DMS 273 treated with DMSO at 0.1 percent for 48 hours (cell line): ENCODE measurements at regions not wholly inside any gene's neighbourhood (a gene's known extent, or its start where the extent isn't known, plus 50 kb on each side); places are given as distances from the start of the nearest gene placed in this dataset.

Source experiments
- DNase-seq: peaks from one replicate; lab custom pipeline; 2025; lab: John Stamatoyannopoulos, UW

DNA sequence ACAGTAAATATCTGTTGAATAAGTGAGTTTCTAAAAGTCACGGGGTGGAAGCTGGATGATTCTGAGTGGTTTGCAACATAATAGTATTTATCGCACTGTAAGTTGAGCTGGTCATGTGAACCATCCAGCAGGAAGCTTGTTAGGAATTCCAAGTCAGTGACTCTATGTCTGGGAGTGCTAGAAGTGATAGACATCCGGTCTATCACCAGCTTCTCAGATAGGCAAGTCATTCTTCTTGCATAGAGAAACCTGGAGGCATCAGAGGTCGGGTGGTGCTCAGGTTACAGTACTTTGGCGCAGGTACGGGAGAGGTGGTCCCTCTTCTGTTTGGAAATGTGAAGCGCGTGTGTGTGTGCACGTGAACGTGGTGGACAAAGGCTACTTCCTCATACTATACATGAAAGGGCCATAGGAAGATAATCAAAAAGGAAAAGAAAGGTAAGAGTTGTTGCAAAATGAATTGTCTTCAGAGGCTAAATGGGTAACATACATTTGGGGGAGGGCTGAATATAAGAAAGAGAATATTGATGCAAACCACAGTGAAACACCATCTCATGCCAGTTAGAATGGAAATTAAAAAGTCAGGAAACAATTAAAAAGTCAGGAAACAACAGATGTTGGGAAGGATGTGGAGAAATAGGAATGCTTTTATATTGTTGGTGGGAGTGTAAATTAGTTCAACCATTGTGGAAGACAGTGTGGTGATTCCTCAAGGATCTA is 299.3 kb upstream of the ZFP64 start:
- DNase-seq, result no peak

DNA sequence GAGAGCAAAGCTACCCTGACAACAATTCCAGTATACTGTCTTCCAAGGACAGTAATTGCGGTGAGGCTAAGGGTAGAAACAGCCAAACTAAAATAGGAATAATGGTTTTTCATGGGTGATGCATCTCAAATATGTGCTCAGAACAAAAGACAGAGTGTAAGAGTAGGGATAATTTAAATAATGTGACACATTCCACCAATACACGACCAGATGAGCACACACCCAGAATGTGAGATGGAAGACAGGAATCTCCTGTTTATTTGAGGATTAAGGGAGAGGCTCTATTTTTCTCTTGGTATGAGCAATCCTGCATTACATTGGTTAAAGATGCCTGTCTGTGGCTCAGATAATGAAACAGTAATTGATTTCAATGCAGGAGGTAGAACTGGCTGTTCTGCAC is 292.9 kb upstream of the ZFP64 start:
- no peak for DNase-seq

DNA sequence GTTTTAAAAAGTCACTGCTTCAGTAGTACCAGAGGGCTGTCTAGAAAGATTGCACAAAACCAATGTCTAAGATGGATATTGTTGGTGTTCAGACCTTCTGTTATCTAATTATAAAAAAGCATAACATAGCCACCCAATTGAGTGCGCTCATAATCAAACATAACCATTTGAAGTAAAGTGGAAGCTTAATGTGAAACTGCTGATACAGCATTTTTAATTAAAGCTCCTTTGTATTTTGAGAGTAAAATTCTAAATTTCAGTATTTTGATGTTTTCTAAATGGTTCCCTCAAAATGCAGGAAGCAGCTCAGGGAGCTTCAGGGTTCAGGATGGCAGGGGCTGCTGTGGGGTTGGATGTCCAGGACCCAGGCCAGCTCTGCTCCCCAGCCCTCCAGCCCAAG is 291.8 kb upstream of the ZFP64 start:
- no peak for DNase-seq

DNA sequence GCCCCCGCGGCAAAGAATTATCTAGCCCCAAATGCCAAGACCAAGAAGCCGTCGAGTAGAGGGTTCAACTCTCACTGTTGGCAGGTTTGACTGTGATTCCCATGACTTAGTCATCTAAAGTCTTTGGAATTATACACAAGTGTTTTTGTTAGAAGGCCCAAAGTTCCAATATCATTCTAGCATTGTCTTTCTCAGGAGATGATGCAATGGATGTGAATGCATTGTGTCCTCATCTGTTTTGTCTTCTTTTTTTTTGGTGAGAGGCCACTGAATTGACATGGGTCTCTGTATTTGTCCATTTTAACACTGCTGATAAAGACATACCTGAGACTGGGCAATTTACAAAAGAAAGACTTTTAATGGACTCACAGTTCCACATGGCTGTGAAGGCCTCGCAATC is 290.5 kb upstream of the ZFP64 start:
- DNase-seq, result no peak

DNA sequence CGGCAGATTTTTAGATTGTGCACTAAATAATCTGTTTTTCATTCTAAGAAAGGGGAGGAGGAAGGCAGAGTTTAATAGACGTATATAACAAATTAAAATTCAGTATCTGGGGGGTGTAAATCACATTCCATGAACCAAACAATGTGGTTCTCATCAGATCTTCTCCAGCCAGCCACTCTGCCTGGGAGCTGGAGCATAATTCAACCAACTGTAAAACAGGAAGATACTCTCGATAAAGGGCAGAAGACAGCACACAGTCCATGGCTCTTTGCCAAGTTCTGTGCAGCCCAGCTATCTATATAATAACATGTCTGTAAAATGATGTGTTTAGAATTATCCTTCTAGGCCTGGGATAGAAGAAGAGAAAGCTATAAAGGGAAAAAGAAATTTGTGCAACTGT is 289.9 kb upstream of the ZFP64 start:
- no peak for DNase-seq

DNA sequence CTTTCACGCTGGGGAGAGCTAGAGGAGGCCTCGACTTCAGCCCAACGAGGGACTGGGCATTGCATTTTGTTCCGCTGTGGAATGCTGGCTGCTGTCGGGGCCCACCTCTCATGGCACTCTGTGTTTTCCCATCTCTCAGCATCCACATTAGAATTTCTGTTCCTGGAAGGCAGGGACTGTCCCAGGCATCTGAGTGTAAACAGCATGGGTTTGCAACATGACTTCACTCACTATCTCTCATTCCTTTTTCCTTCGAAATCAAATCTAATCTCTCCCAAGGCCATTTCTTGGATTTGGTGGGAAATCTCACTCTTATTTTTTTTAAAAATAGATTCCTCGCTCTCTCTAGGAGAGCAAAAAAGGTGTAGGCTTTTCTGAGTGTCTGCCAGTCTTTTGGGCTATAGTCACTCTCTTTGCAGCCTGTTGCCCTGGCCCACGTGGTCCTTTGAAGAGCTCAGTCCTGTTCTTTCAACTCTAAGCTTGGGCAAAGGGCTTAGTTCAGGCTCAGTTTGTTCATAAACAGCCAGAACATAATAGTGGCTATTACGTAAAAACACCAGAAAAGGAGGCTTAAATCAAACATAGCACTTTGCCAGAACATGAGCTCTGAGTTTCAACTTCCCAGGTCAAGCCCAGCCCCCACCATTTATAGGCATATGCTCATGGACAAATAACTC is 284.6 kb upstream of the ZFP64 start:
- DNase-seq, result no peak

DNA sequence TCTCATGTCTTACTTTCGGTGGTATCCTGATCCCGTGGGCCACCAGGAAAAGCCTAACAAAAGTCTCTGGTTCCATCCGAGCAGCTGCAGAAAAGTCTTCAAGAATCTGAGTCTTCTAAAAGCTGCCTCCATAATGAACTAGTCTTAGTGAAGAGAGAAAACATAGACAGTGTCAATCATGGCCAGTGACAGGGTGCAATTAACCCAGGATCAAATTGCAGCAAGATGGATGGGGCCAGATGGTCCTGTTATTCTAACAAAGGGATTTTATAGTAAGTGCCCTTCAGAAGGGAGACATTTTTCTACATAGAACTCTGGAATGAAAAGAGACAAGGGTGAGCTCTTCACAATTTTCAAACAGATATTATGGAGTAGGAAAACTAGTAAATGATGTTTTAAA is 281.6 kb upstream of the ZFP64 start:
- peak; percentile 36 for DNase-seq

DNA sequence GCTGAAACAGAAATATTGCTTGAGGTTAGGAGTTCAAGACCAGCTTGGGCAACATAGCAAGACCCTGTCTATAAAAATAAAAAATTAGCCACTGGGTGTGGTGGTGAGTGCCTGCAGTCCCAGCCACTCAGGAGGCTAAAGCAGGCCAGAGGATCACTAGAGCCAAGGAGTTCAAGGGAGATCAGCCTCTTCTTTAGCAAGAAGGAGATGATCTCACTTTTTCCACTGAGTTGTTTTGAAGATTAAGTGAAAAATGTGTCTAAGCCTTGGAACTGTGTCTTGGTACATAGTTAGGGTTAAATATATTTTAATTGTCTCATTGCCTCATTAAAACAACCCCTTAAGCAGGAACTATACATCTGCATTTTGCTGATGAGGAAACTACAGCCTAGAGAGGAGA is 279.0 kb upstream of the ZFP64 start:
- no peak for DNase-seq

DNA sequence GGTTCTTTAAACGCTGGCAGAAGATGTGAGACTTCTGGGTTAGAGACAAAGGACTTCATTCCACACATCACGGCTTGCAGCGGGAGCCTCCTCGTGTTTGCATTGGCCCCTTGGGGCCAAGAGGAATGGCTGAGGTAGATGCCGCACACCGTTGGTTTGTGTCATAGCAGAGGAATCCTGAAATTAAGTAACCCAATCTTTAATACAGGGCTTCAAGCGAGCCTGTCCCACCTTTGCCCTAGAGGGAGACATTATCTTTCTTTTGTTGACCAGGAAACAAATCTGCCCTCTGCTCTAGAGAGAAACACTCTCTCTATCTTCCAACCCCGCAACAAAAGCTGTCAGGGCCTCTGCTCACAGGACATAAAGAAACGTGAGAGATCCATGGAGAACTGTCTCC is 277.5 kb upstream of the ZFP64 start:
- DNase-seq, result no peak

DNA sequence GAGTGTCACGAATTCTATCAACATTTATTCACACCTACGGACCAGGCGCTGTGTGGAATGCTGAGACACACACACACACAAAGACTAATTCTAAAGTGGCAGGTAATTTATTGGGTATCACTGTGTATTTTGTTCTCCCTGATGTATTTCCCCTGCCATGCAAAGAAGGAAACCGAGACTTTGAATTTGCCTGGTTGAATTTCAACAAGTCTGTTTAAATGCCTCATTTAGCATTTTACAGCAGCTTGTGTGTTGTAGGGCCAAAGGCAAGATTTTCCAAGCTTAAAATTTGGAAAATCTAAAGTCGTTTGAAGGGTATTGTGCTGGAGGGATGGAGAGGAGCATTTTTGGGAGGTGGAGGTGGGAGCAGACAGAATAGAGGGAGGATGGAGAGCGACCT is 274.4 kb upstream of the ZFP64 start:
- no peak for DNase-seq

DNA sequence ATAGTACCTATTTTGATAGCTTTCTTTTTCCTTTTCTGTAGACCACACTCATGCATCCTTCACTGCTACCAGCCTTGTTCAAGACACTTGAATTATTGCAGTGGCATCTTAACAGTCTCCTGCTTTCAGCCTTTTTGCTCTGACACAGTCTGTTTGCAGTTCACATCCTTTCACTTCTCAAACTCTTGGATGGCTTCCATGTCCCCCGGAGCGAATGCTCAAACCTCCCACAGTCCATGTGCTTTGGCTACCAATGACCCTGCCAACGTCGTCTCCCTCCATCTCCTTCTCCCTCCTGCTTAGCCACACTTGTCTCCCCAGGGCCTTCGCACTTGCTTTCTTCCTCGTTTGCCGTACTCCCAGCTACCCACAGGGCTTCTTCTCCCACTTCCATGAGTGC is 270.0 kb upstream of the ZFP64 start:
- no peak for DNase-seq

DNA sequence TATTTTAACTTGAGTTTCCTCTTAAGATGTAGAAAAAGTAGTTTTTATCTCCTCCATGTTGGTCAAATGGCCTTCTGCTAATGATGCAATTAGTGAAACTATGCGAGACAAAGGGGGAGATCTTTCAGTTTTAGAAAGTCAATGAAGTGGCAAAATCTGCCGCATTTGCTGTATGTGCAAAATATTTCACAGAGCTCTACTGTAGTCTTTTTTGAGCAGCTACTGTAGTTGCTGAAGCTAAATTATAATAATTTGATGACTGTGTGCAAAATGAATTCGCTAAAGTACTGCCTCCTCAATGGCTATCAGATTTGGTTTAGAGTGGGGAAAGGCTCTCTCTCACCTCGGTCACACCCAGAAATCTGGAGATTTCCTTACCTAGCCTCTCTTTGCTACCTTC is 267.6 kb upstream of the ZFP64 start:
- no peak for DNase-seq

DNA sequence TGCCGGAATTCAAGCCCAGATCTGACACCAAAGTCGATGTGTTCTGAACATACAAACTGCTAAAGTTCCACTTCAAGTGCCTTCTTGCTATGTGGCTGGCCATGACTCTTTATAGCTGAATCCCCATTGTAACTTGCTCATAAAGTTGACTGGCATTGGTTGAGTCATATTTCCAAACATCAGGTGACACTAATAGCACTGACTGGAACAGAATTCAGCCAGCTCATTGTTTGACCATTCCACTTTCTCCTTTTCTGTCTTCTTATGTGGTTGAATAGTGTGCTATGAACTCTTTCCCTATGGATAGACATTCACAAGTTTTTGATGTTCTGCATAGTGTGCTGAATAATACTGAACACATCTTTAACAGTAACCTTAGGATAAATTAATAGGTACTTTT is 266.2 kb upstream of the ZFP64 start:
- no peak for DNase-seq

DNA sequence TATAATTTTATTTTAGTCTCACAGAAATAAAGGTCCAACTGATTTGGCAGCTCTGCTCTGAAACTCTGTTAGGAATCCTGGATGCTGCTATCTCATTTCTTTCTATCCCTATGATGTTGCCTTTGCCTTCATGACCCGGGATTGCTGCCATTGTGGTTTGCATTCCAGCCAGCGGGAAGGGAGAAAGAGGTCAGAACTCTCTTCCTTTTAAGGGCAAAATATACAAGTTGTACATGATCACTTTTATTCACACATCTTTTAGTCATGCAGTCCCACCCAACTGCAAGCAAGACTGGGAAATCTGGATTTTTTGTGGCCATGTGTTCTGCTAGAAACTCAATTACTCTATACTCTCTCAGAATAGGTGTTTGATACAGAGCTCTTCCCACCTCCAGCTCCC is 263.1 kb upstream of the ZFP64 start:
- DNase-seq, result no peak

DNA sequence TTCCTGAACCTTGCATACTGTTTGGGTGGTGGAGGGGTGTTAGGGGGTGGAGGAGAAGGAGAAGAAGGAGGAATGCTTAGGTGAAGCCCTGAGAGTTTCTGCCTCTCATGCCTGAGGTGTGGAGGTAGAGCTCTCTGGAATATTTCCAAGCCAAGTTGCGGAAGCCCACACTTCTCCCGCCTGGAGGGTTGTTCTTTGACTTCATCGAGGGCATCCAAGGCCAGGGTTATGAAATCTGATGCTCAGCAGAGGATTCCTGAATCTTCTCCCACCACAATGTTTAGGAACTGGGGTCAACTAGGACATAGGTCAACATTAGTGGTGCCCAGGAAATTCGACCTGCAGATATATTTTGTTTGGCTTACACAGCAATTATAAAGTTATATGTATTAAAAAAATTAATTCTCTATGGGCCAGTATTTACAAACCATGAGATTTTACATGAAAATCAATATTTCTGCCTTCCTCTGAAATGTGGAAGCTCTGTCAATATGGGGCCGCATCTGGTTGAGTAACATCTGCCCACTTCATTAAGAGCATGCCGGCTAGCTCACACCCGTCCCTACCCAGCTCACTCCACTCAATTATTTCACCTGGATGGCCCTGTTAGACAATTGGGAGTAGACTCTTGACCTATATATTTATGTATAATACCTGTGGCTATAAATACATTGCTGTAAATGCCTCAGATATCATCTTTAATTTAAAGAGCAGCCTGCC is 257.1 kb upstream of the ZFP64 start:
- DNase-seq, result no peak

DNA sequence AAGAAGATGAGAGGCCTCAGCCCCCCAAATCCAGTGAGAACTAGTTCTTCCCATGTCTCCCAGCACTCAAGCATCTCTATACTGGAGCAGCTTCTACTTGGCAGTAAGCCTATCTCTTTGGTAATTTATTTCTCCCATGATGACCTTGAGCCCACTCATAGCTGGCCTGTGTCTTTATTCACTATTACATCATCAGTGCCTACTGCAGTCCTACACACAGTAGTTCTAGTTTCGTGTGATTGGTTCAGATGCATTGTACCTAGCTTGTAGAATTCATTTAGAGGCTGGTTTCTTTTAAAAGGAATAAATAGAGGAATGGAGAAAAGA is 255.6 kb upstream of the ZFP64 start:
- no peak for DNase-seq

DNA sequence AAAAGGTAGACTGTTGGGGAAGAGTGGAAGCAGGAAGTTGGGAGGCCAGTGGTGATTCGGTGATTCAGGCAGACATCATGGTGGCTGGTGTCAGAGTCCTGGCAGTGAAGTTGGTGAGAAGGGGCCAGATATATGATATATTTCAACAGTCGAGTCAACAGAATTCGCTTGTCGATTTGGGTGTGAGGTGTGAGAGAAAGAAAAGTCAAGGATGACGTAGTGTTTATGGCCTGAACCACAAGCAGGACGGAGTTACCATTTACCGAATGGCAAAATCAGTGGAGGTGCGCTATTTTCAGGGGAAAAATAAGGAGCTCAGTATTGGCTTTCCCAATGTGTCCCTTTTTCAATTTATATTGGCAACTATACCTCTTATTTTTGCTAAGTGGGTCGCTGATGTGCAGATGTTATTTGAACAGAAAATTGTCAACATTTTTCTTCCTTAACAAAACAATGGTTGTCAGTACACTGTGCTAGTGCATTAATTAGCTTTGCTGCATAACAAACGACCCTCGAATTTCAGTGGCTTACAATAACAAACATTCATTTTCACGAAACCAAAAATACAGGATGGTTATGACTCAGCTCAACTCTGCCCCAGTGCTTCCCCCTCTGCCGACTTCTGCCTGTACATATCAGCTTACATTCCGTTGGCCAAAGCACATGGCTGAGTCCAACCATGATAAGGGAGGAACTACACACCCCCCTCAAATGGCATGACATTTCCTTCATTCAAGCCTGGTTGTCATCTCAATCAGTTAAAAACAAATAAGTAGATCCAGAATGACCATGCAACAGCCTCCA is 255.0 kb upstream of the ZFP64 start:
- DNase-seq, result no peak

DNA sequence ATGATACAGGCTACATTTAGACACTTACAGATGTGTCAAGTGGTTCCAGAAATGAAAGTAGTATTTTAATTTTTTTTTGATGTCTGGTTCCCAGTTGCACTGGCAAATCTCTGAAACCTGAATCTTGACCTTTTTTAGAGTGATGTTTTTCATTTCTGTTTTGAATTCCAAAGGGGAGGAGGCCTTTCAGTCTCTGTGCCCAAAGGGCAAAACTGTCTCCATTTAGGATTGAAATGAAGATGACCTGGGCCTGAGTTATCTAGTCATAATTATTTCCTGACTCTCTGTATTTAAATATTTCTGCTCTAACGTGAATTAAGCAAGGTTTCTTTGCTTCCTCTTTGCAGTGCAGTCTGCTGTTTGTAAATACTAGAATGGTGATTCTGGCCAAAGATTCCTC is 252.9 kb upstream of the ZFP64 start:
- DNase-seq, result no peak

DNA sequence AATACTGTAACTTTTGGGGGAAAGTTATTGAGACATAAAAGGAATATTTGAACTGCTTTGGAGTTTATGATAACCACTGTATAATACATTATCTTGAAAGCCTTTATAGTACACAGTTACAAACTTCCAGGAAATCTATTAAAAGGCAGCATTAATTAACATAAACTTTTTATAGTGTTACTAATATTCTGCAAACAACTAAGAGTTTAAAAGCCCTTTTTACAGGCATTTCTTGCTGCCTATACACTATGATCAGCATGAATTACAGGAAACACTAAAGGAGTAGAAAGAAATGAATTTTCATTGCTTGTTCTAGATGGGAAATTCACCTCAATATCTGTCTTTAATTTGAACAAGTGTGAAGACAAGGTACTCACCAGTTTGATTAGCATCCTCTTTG is 252.3 kb upstream of the ZFP64 start:
- no peak for DNase-seq

DNA sequence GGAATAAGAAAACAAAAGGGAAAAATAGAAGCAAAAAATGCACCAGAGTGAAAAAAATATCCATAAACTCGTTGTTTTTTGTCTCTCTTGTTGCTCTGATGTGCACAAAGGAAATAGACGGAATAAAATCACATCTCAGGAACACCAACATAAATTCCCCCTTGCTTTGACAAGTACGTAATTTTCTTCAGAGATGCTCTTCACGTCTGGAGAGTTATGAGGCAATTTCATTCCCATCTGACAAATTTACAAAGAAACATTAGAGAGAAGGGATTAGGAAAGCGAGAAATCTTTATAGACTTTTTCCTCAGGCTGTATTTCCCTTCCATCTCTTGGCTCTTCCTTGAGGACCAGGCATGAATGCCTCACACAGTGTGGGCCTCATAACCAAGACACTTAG is 250.1 kb upstream of the ZFP64 start:
- no peak for DNase-seq

DNA sequence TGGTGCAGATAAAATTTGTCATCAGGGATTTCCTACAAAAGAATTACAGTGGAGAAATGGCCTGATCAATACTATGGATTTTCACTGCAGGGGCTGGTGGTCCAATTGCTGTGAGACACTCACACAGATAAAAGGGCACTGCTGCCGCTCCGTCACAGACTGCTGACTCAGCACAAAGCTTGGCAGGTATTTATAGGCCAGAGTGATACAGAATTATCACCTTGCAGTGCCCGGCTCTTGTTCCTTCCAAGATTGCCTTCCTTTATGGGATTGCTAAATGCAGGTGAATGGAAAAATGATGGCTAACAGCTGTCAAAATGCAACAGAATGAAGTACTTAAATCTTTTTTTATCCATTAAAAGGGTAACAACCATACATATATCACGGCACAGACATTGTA is 247.8 kb upstream of the ZFP64 start:
- no peak for DNase-seq

DNA sequence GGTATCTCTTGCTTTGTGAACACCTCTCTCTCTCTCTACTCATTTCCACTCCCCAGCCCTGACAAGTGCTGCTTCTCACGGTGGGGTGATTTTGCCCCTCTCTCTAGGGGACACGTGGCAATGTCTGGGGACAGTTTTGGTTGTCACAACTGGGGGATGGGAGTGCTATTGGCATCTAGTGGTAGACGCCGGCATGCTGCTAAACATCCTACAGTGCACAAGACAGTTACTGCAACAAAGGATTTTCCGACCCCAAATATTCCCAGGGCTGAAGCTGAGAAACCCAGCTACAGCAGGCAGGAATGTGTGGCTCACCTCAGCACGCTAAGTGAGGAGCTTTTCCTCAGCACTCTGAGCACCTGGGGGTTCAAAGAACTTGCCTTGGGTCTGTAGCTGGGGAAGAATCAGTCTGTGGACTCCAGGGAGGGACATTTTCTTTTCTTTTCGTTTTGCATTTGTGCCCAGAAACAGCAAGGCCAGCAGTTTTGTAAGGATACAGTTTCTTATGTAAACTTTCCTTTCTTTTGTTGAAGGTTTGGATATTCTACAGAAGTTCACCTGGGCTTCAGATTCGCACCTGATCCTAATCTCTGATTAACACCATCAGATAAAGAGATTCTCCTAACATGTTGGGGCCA is 246.9 kb upstream of the ZFP64 start:
- no peak for DNase-seq
